H1 (cell line): ENCODE measurements at regions not wholly inside any gene's neighbourhood (a gene's known extent, or its start where the extent isn't known, plus 50 kb on each side); places are given as distances from the start of the nearest gene placed in this dataset.

Source experiments
- CTCF ChIA-PET: fragments of 300-600 bp; sonication (Branson Sonifier 250); formaldehyde crosslinking; loops from one replicate; lab custom pipeline; 2021; ENCODE audit not compliant: partially characterized antibody; lab: Charles Lee
- POLR2A ChIA-PET: fragments of 300-600 bp; sonication (Branson Sonifier 250); formaldehyde crosslinking; loops from one replicate; lab custom pipeline; 2021; ENCODE audit warnings: inconsistent platforms; ENCODE audit not compliant: partially characterized antibody; lab: Charles Lee
- DNase-seq, 2 experiments: peaks; one replicate each; pipeline versions ENCODE4 v3.0.0 to v3.0.0-alpha.2; 2010 to 2022; ENCODE audit warnings: low spot score in 2 of 2, low read depth in 1 of 2, mixed read lengths in 1 of 2
- FAIRE-seq: peaks from 2 replicates; lab custom pipeline; 2011; peaks lifted over from hg19 to GRCh38; lab: Jason Lieb, UNC
- H2AFZ ChIP-seq: 2 replicates; pipeline ENCODE4 v1.8.1; 2012; ENCODE audit warnings: low read length, inconsistent platforms
- H2AK5ac ChIP-seq: 2 replicates; pipeline ENCODE4 v1.6.1; 2013; ENCODE audit warnings: low read depth, low read length
- H2BK120ac ChIP-seq: replicated peaks from 2 replicates; pipeline ENCODE3; 2013; ENCODE audit warnings: low read depth, low read length, inconsistent platforms
- H2BK12ac ChIP-seq: 2 replicates; pipeline ENCODE4 v1.6.1; 2013; ENCODE audit warnings: low read depth, low read length
- H2BK15ac ChIP-seq: 2 replicates; pipeline ENCODE4 v1.6.1; 2013; ENCODE audit warnings: low read length
- H2BK20ac ChIP-seq: 2 replicates; pipeline ENCODE4 v1.6.1; 2013; ENCODE audit warnings: low read length
- H2BK5ac ChIP-seq: 2 replicates; pipeline ENCODE4 v1.6.1; 2013; ENCODE audit warnings: low read depth, low read length
- H3K14ac ChIP-seq: 2 replicates; pipeline ENCODE4 v1.6.1; 2013; ENCODE audit warnings: inconsistent platforms; ENCODE audit not compliant: insufficient read length
- H3K18ac ChIP-seq: 2 replicates; pipeline ENCODE4 v1.6.1; 2013; ENCODE audit warnings: low read length; ENCODE audit errors: extremely low read depth
- H3K23ac ChIP-seq: 2 replicates; pipeline ENCODE4 v1.6.1; 2013; ENCODE audit warnings: inconsistent platforms; ENCODE audit not compliant: insufficient read length
- H3K23me2 ChIP-seq: 2 replicates; pipeline ENCODE4 v1.6.1; 2013; ENCODE audit warnings: low read depth, low read length
- H3K27ac ChIP-seq: 2 replicates; pipeline ENCODE4 v1.6.1; 2011; ENCODE audit warnings: low read depth, low read length, inconsistent platforms
- H3K27me3 ChIP-seq, 4 experiments: replicated peaks in 1 of 4; 1 replicate in 1 of 4; 2 replicates in 3 of 4; pipeline versions ENCODE4 v1.6.1 to v1.8.1; 2011 to 2013; ENCODE audit warnings: low read length in 3 of 4, mild to moderate bottlenecking in 3 of 4, inconsistent platforms in 2 of 4, mixed read lengths in 2 of 4, moderate library complexity in 1 of 4; ENCODE audit not compliant: control insufficient read depth in 3 of 4, insufficient read depth in 3 of 4; ENCODE audit errors: extremely low read depth in 1 of 4
- H3K36me3 ChIP-seq, 4 experiments: 2 replicates each; pipeline versions ENCODE4 v1.6.1 to v1.8.1; 2011 to 2013; ENCODE audit warnings: mild to moderate bottlenecking in 4 of 4, low read length in 3 of 4, moderate library complexity in 2 of 4, control low read depth in 1 of 4, inconsistent platforms in 1 of 4; ENCODE audit not compliant: insufficient read depth in 4 of 4, control insufficient read depth in 2 of 4
- H3K4ac ChIP-seq: replicated peaks from 2 replicates; pipeline ENCODE3; 2013; ENCODE audit warnings: low read length, low read depth, mixed read lengths, inconsistent platforms; ENCODE audit not compliant: insufficient read length
- H3K4me1 ChIP-seq, 4 experiments: replicated peaks in 1 of 4; 1 replicate in 1 of 4; 2 replicates in 3 of 4; pipeline versions ENCODE4 v1.6.1 to v1.8.1; 2011 to 2013; ENCODE audit warnings: low read length in 3 of 4, inconsistent platforms in 2 of 4, mixed read lengths in 1 of 4; ENCODE audit not compliant: insufficient read depth in 4 of 4, control insufficient read depth in 3 of 4
- H3K4me2 ChIP-seq, 2 experiments: 2 replicates each; pipeline versions ENCODE4 v1.6.1 to v1.8.1; 2011 to 2013; ENCODE audit warnings: low read depth in 2 of 2, low read length in 2 of 2, control low read depth in 1 of 2, inconsistent platforms in 1 of 2, mild to moderate bottlenecking in 1 of 2; ENCODE audit not compliant: insufficient read depth in 1 of 2
- H3K4me3 ChIP-seq, 4 experiments: fragments of 200-600, 300-600 bp in 1 of 4; sonication (generic), shearing (Covaris generic), sonication (Bioruptor Twin) in 1 of 4; 2 replicates each; pipeline versions ENCODE4 v1.5.1 to v1.8.1; 2011 to 2016; ENCODE audit warnings: low read length in 4 of 4, low read depth in 3 of 4, control low read depth in 2 of 4, inconsistent platforms in 2 of 4, mild to moderate bottlenecking in 2 of 4, mixed read lengths in 1 of 4, moderate library complexity in 1 of 4; ENCODE audit not compliant: insufficient read depth in 2 of 4; ENCODE audit errors: extremely low read depth in 1 of 4
- H3K56ac ChIP-seq: replicated peaks from 2 replicates; pipeline ENCODE3; 2013; ENCODE audit warnings: low read depth, mild to moderate bottlenecking, mixed read lengths, low read length, inconsistent platforms; ENCODE audit not compliant: insufficient read length
- H3K79me1 ChIP-seq: 2 replicates; pipeline ENCODE4 v1.6.1; 2013; ENCODE audit warnings: low read depth, low read length, control low read depth
- H3K79me2 ChIP-seq, 2 experiments: 2 replicates each; pipeline versions ENCODE4 v1.6.1 to v1.8.1; 2012 to 2013; ENCODE audit warnings: low read length in 2 of 2, mild to moderate bottlenecking in 2 of 2, inconsistent platforms in 1 of 2; ENCODE audit not compliant: insufficient read depth in 2 of 2, control insufficient read depth in 1 of 2
- H3K9ac ChIP-seq, 4 experiments: replicated peaks in 1 of 4; 1 replicate in 1 of 4; 2 replicates in 3 of 4; pipeline versions ENCODE4 v1.6.1 to v1.8.1; 2011 to 2013; ENCODE audit warnings: low read depth in 3 of 4, low read length in 3 of 4, control low read depth in 2 of 4, mild to moderate bottlenecking in 2 of 4, moderate library complexity in 2 of 4, inconsistent platforms in 1 of 4; ENCODE audit errors: extremely low read depth in 1 of 4
- H3K9me3 ChIP-seq, 2 experiments: 2 replicates each; pipeline versions ENCODE4 v1.6.1 to v1.8.1; 2012 to 2013; ENCODE audit warnings: mild to moderate bottlenecking in 2 of 2, moderate library complexity in 2 of 2, control low read depth in 1 of 2, inconsistent platforms in 1 of 2, low read depth in 1 of 2, low read length in 1 of 2, mixed read lengths in 1 of 2; ENCODE audit not compliant: insufficient read depth in 2 of 2
- H4K20me1 ChIP-seq, 2 experiments: replicated peaks in 1 of 2; 2 replicates each; pipeline versions ENCODE3 to v1.8.1; 2011 to 2013; ENCODE audit warnings: inconsistent platforms in 2 of 2, low read length in 2 of 2, mild to moderate bottlenecking in 1 of 2; ENCODE audit not compliant: insufficient read depth in 2 of 2, control insufficient read depth in 1 of 2
- H4K5ac ChIP-seq: 2 replicates; pipeline ENCODE4 v1.6.1; 2013; ENCODE audit warnings: low read length, low read depth, mixed read lengths, inconsistent platforms; ENCODE audit not compliant: insufficient read length
- H4K8ac ChIP-seq: 2 replicates; pipeline ENCODE4 v1.8.0; 2013; ENCODE audit warnings: mild to moderate bottlenecking, moderate library complexity, low read length, inconsistent platforms; ENCODE audit not compliant: insufficient read depth; ENCODE audit errors: extremely low read depth
- H4K91ac ChIP-seq: replicated peaks from 2 replicates; pipeline ENCODE3; 2013; ENCODE audit warnings: low read length, mixed read lengths, inconsistent platforms; ENCODE audit not compliant: insufficient read length
- BRCA1 ChIP-seq: IDR thresholded peaks from 2 replicates; pipeline ENCODE4 v1.6.1; 2012; ENCODE audit warnings: low read depth, low read length, improper control_type of control experiment
- CTCF ChIP-seq, 3 experiments: IDR thresholded peaks; 1 replicate in 2 of 3; 2 replicates in 1 of 3; pipeline versions ENCODE4 v1.5.1 to v1.6.1; 2011; ENCODE audit warnings: low read length in 3 of 3, mild to moderate bottlenecking in 3 of 3, inconsistent platforms in 2 of 3, low read depth in 1 of 3, moderate library complexity in 1 of 3; ENCODE audit not compliant: insufficient read depth in 1 of 3; ENCODE audit errors: control extremely low read depth in 1 of 3
- HDAC6 ChIP-seq: IDR thresholded peaks from one replicate; pipeline ENCODE4 v1.7.1; 2012; ENCODE audit warnings: low read depth, mild to moderate bottlenecking, inconsistent platforms, low read length, moderate library complexity
- KDM5A ChIP-seq: fragments of 200-600 bp; IDR thresholded peaks from 2 replicates; pipeline ENCODE4 v1.7.1; 2012; ENCODE audit warnings: mild to moderate bottlenecking, low read length, inconsistent platforms, mixed read lengths
- RAD21 ChIP-seq, 2 experiments: IDR thresholded peaks in 1 of 2; conservative IDR thresholded peaks in 1 of 2; 2 replicates each; pipeline ENCODE4 v1.6.1; 2011; ENCODE audit warnings: low read depth in 2 of 2, low read length in 2 of 2, improper control_type of control experiment in 1 of 2, inconsistent platforms in 1 of 2, mild to moderate bottlenecking in 1 of 2, moderate library complexity in 1 of 2
- WGBS, 2 experiments: shearing (Covaris generic) in 1 of 2; methylation state at CpG; one replicate each; pipeline versions ENCODE4 v1.1.6 to v1.1.7; 2013 to 2015; ENCODE audit warnings: low lambda C conversion rate in 2 of 2, mixed read lengths in 2 of 2, inconsistent platforms in 1 of 2, low coverage in 1 of 2, missing lambda C conversion rate in 1 of 2; ENCODE audit not compliant: insufficient replicate concordance in 2 of 2, insufficient coverage in 1 of 2, insufficient read length in 1 of 2; ENCODE audit errors: extremely low coverage in 1 of 2, missing lambda C conversion rate in 1 of 2; 5-methylcytosine and 5-hydroxymethylcytosine counted together

- no peak overlapping the region for H2AFZ ChIP-seq
- no peaks in the 10 kb centered on the region for H3K9me3 ChIP-seq
- H3K4ac ChIP-seq = no peak overlapping the region
- no peak overlapping the region for H3K4me3 ChIP-seq
- no peak overlapping the region for H3K56ac ChIP-seq
- no peaks in the 10 kb centered on the region for H3K79me2 ChIP-seq
- H2BK20ac ChIP-seq = no peak overlapping the region
- H2BK15ac ChIP-seq = no peak overlapping the region
- H2BK12ac ChIP-seq = no peak overlapping the region
- no peak overlapping the region for H3K27ac ChIP-seq
- no peaks in the 10 kb centered on the region for H3K4me1 ChIP-seq
- H3K23me2 ChIP-seq = no peaks in the 10 kb centered on the region
- no peaks in the 10 kb centered on the region for H4K20me1 ChIP-seq
- H3K14ac ChIP-seq = no peak overlapping the region
- no peak overlapping the region for H3K23ac ChIP-seq
- POLR2A ChIA-PET = no interaction called here
- WGBS, 2 experiments = 89% methylated on average over 1 of the region's 1 CpG; no CpG with 5 or more reads in 1 of the 2 experiments
- no peak overlapping the region for H4K5ac ChIP-seq
- no peak overlapping the region for H2BK5ac ChIP-seq
- CTCF ChIA-PET = no interaction called here
- no peak for FAIRE-seq
- H4K91ac ChIP-seq = no peak overlapping the region
- no peak for DNase-seq
- H2AK5ac ChIP-seq = no peak overlapping the region
- no peak overlapping the region for H2BK120ac ChIP-seq
- no peak overlapping the region for H3K9ac ChIP-seq
- no peak overlapping the region for H3K4me2 ChIP-seq
- H4K8ac ChIP-seq = no peak overlapping the region
- no peaks in the 10 kb centered on the region for H3K27me3 ChIP-seq
- no peak overlapping the region for H3K18ac ChIP-seq
- H3K36me3 ChIP-seq = no peaks in the 10 kb centered on the region
- no peaks in the 10 kb centered on the region for H3K79me1 ChIP-seq
- TF ChIP-seq RAD21 (IDR thresholded peaks at IDR 0.05 in 1 of 2, conservative IDR thresholded peaks at IDR 0.05 in 1 of 2; ENCODE audit: low read depth in 2 of 2, low read length in 2 of 2) (0 out of 4 replicates have a peak, but pooled peaks of 1 of the 2 experiments have one; percentile 3), CTCF (IDR thresholded peaks at IDR 0.05; ENCODE audit: control extremely low read depth in 1 of 3, insufficient read depth in 1 of 3, low read depth in 1 of 3, low read length in 3 of 3) (peak in 2 of 3 experiments; percentile 4 to 9; a peak in 1 of 4 replicates), BRCA1 (no peak), HDAC6 (no peak), KDM5A (no peak)
Observed at GRCh38 chr4:155099231-155099630, 109.2 kb upstream of the NPY2R start.
